ENCODE measurements at regions not wholly inside any gene's neighbourhood (a gene's known extent, or its start where the extent isn't known, plus 50 kb on each side); places are given as distances from the start of the nearest gene placed in this dataset.

GRCh38 chr13:104967376-104967775, 1568.1 kb downstream of the EFNB2 start:
- Mint-ChIP-seq H3K4me1 (peaks cover 3% of the 10 kb centered on the region), H3K27ac (no peak overlapping the region), H3K9me3 (peaks cover 11% of the 10 kb centered on the region), H3K36me3 (no peaks in the 10 kb centered on the region), H3K4me3 (no peak overlapping the region), H3K27me3 (ENCODE audit: low read depth) (no peaks in the 10 kb centered on the region)
- TF ChIP-seq, protein P1, sequence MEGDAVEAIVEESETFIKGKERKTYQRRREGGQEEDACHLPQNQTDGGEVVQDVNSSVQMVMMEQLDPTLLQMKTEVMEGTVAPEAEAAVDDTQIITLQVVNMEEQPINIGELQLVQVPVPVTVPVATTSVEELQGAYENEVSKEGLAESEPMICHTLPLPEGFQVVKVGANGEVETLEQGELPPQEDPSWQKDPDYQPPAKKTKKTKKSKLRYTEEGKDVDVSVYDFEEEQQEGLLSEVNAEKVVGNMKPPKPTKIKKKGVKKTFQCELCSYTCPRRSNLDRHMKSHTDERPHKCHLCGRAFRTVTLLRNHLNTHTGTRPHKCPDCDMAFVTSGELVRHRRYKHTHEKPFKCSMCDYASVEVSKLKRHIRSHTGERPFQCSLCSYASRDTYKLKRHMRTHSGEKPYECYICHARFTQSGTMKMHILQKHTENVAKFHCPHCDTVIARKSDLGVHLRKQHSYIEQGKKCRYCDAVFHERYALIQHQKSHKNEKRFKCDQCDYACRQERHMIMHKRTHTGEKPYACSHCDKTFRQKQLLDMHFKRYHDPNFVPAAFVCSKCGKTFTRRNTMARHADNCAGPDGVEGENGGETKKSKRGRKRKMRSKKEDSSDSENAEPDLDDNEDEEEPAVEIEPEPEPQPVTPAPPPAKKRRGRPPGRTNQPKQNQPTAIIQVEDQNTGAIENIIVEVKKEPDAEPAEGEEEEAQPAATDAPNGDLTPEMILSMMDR (IDR thresholded peaks at IDR 0.05; ENCODE audit: unreplicated experiment) = no peak
- no peak for DNase-seq (ENCODE audit: low spot score in 2 of 2, unreplicated experiment in 2 of 2)

DNA sequence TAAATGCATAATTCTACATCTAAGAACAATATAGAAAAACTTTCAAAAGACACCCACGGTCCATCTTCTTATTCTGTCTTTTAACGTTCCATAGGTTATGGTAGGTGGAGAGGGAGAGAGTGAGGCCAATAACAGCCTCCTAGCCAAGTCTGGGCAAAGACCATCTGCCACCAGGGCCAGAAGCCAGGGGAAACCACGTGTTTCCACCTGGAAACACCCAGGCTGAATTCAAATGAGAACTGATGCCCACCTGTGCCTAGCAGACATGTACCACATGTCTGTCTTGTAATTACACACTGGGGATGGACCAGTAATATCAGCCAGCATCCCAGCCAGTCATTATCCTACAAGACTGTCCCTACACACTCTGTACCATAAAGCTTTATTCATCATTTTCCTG, 1573.1 kb downstream of the EFNB2 start:
- Mint-ChIP-seq H3K9me3 (peaks cover 24% of the 10 kb centered on the region), H3K4me1 (peaks cover 3% of the 10 kb centered on the region), H3K27me3 (ENCODE audit: low read depth) (no peaks in the 10 kb centered on the region), H3K4me3 (no peak overlapping the region), H3K27ac (no peak overlapping the region), H3K36me3 (peaks cover 4% of the 10 kb centered on the region)
- TF ChIP-seq, protein P1 (IDR thresholded peaks at IDR 0.05; ENCODE audit: unreplicated experiment) = no peak
- no peak for DNase-seq (ENCODE audit: low spot score in 2 of 2, unreplicated experiment in 2 of 2)

- peaks cover 3% of the 10 kb centered on the region for H3K4me1 Mint-ChIP-seq
- H3K4me3 Mint-ChIP-seq = no peak overlapping the region
- peaks cover 4% of the 10 kb centered on the region for H3K36me3 Mint-ChIP-seq
- peaks cover 24% of the 10 kb centered on the region for H3K9me3 Mint-ChIP-seq
- TF ChIP-seq, protein P1 (IDR thresholded peaks at IDR 0.05; ENCODE audit: unreplicated experiment) = no peak
- H3K27me3 Mint-ChIP-seq (ENCODE audit: low read depth) = no peaks in the 10 kb centered on the region
- H3K27ac Mint-ChIP-seq = no peak overlapping the region
- no peak for DNase-seq (ENCODE audit: low spot score in 2 of 2, unreplicated experiment in 2 of 2)
These were observed 1574.2 kb downstream of the EFNB2 start for GRCh38 chr13:104961246-104961645.

DNA sequence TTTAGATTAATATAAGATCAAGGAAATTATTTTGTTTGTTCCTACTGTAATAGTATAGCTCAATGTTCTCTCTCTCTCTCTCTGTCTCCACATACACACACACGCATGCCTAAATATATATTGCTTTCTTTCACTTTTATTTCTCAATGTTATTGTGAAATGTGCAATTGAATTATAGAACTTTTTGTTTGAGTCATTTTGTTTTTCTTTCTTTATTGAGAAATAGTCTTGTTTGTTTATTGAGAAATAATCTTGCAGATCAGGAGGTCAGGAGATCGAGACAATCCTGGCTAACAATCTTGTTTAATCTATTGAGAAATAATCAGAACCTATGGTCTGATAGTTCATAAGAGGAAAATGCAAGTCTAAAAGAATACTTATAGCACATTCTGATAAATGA, 1581.3 kb downstream of the EFNB2 start:
- Mint-ChIP-seq H3K4me1 (peaks cover 11% of the 10 kb centered on the region), H3K36me3 (no peaks in the 10 kb centered on the region), H3K27ac (no peak overlapping the region), H3K9me3 (peaks cover 7% of the 10 kb centered on the region), H3K27me3 (ENCODE audit: low read depth) (no peaks in the 10 kb centered on the region), H3K4me3 (no peak overlapping the region)
- TF ChIP-seq, protein P1 (IDR thresholded peaks at IDR 0.05; ENCODE audit: unreplicated experiment) = no peak
- DNase-seq (ENCODE audit: low spot score in 2 of 2, unreplicated experiment in 2 of 2) = no peak

GRCh38 chr13:104953588-104953987, 1581.9 kb downstream of the EFNB2 start:
- no peaks in the 10 kb centered on the region for H3K27me3 Mint-ChIP-seq (ENCODE audit: low read depth)
- no peaks in the 10 kb centered on the region for H3K36me3 Mint-ChIP-seq
- no peak for DNase-seq (ENCODE audit: low spot score in 2 of 2, unreplicated experiment in 2 of 2)
- peaks cover 11% of the 10 kb centered on the region for H3K4me1 Mint-ChIP-seq
- peaks cover 7% of the 10 kb centered on the region for H3K9me3 Mint-ChIP-seq
- TF ChIP-seq, protein P1 (IDR thresholded peaks at IDR 0.05; ENCODE audit: unreplicated experiment) = no peak
- H3K4me3 Mint-ChIP-seq = no peak overlapping the region
- no peak overlapping the region for H3K27ac Mint-ChIP-seq
